ENCODE measurements at regions not wholly inside any gene's neighbourhood (a gene's known extent, or its start where the extent isn't known, plus 50 kb on each side); places are given as distances from the start of the nearest gene placed in this dataset.

DNA sequence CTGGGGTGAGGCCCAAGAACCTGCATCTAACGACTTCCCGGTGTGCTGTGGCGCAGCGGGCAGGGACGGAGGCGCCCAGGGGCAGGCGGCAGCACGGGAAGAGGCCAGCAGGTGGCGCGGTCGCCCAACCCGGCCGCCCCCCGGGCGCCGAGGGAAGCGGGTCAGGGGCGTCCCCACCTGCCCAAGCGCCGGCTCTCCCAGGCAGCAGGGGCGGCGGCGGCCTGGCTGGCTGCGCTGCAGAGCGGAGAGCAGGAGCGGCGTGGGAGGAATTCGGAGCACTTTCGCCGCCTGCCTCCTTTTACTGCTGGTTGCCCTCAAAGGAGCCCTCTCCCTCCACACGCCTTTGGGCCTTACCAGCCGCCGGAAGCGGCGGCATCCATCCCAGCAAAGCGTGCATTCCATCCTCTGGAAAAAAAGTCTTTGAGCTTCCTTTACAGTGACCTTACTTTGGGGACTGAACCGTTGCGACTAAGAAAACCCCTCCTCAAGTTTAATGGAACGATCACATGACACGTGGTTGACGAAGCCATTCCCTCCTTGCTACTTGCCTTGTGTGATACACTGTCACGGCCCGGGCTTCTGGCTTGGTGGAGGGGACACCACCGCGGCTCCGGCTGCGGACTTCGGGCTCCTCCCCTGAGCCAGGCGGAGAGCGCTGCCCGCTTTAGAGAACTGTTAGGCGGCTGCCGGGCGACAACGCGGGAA is 106.8 kb upstream of the CLMP start:
- DNase-seq, result peak in 1 of 3 experiments; percentile 29

DNA sequence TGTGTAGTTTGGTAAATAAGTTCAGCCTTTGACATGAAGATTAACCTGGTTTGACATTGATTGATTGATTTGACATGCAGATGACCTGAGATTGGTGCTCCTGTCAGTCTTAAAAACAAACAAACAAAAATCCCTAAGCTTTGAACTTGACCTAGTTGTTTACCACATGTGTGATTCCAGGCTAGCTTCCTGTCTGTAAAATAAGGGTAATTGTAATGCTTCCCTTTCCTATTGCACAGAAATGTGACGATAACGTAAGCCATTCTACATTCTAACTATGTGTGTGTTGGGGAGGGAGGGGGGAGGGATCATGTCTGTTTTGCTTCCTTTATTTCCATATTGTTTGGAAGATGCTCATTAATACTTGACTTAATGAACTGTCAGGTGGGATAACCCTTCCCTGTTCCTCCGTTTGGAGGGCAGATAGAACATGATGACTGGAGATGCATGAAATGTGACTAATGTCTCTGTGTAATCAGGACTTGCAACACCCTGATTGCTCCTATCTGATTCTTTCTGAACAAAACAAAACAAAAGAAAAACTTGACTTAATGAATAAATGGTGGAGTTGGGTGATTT is 106.1 kb upstream of the CLMP start:
- DNase-seq, result no peak

DNA sequence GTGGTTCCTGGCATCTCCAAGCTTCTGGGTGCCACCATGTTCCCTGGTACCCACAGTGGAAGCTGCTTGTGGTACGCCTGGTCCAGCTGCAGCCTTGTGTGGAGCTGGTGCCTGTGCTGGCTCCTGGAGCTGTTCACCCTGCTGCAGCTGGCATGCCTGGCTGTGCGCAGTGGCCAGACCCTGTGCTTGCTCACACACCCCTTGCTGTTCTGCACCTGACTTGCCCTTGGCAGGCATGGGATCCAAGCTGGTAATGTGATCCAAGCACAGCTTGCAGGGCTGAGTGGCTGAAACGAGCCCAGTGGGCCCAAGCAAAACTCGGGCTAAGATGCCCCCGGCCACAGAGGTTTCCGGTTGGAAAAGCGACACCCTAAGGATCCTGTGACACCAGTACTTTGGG is 104.7 kb upstream of the CLMP start:
- no peak for DNase-seq

DNA sequence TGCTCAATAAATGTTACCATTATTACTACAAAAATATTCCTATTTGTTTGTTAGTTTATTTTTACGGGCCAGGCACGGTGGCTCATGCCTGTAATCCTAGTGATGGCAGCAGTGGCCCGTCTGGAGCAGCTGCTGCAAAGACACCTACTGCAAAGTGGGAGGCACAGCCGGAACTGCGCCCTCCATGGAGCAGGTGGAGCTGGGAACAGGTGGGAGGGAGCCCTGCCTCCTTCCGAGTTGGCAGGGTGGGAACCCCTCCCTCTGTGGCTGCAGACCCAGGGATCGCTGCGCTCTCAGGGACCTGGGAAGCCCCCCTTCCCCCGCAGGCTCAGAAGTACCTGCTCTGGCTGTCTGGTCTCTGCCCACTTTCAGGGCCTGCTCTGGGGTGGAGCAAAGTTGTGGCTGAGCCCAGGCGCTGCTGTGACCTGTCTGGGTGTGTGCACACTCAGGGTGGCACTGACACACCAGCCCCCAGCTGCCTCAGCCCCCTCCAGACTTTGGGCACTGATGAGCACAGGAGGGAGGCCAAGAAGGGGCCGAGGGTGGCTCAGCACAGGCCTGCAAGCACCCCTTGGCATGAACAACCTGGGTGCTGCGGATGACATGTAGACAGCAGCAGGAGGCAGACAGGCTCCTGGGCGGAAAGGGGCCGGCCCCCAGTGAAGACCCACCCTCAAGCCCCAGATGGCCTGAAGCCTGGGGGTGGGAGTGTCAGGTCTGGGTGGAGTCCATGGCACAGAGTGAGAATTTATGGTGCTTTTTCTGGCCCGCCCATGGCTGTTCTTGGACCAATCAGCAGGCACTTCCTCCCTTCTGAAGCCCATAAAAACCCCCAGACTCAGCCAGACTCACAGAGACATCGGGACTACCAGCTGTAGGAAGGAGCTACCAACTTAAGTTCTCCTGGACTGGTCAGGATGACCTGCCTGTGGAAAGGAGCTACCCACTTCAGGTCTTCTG is 103.7 kb upstream of the CLMP start:
- no peak for DNase-seq

DNA sequence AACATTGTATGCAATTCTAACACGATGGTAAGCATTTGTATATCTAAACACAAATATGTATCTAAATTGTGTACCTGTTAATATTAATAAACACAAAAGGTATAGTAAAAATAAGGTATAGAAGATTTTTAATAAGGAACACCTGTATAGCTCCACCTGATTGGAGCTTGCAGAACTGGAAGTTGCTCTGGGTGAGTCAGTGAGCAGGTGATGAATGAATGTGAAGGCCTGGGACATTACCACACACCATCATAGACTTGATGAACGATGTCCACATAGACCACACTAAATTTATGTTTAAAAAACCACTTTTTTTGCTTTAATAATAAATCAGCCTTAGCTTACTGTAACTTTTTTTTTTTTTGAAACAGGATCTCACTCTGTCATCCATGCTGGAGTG is 97.6 kb upstream of the CLMP start:
- no peak for DNase-seq

DNA sequence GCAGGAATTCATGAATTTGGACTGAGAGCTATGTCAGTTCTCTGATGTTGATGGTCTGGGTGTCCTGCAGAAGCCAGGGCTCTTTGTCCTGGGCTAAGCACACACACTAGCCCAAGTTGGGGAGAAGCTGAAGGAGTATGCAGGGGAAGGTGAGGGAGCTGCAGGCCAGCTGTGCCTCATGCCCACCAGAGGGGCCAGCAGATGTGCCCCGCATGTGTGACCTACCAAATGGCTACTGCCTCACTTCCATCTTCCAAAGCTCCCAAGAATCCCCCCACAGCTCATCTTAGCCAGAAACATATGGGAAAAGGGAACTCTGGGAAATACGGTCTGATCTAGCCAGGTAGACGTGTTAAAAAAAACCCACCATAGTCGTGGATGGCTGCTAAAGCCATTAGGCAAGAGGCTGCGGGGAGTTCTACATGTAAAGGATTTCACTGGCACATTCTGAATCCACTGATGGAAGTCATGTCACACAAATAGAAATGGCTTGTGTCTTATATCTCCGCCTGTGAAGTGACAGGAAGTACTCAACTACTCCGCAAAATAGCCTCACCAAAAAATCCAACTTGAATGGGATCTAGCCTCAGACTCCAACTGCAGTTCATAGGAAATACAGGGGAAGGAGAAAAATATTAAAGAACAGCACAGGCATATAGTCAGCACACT is 96.3 kb upstream of the CLMP start:
- DNase-seq, result no peak

DNA sequence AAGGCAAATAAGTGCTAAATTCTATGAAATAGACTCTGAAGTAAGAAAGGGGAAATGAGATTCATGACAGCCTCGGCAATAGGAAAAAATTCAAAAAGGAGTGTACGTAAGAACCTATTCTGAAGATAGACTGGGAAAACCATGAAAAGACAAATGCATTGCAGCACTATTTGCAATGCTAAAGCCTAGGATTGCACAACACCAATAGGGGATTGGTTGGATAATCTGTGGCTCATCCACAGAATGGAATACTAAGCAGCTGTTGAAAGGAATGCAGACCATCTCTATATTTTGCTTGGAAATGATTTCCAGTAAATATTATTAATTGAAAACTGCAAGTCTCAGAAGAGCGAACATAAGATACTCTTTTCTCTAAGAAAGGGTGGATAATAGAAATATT is 91.7 kb upstream of the CLMP start:
- DNase-seq, result no peak

DNA sequence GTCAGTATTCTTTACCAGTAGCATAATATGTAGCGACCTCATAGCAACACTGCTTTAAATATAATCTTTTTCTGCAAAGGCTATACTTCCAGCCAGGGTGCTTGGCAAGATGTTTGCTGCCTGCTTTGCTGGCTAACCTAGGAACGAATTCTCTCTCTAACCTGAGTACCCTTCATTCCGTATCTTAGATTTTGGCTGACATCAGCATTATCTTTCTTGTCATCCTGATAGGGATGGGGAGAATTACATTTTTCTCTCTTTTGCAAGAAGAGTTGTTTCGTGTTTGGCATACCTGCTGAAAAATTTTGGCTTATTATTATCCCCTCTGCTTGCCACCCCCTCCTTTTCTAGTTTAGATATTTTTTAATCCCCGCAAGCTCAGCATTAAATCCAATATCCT is 91.2 kb upstream of the CLMP start:
- no peak for DNase-seq

DNA sequence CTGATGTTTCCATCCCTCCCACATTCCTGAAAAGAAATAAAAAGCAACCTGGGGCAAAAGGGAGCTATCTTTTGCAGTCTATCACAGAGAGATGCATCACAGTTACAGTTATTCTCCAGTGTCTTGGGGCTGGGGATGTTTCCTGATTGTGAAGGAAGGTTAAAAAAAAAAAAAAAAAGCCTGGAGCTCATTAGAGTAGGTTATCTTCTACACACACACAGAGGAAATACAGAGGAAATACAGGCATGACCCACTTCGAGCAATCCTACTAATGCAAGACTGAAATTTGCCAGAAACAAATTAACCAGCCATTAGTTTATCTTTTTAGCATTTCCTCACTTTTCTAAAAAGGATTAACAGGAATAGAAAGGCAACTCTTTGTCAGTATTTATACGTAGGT is 89.4 kb upstream of the CLMP start:
- no peak for DNase-seq

DNA sequence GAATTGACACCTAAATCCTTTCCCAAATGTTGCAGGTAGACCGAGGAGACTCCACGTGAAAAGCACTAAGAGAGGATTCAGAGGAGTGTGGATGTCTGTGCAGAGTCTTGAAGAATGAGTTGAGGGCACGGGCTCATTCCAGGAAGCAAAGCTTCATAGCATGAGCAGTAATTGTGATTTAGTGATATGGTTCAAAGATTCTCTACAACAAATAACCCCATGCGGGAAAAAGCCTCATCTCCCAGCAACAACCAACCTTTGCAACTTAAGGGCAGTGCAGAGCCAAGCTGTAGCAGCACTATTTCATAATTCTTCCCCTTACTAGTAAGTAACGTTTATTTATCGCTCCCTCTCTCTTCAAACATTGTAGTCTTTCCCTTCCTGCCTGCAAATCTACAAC is 87.5 kb upstream of the CLMP start:
- no peak for DNase-seq

DNA sequence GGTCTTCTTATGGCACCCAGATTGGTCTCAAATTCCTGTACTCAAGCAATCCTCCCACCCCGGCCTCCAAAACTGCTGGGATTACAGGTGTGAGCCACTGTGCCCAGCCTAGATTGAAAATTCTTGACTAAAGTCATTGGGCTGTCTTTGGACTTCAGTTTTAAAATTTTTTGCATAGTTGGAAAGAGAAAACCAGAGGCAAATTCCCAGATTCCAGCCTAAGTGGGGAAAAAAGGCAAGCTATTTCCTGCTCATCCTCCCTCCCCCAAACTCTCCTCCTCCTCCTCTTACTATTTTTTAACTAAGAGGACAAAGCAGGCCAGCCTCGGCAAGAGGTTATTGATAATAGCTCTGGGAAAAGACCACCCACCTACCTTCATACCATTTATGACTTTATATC is 78.6 kb upstream of the CLMP start:
- DNase-seq, result no peak

DNA sequence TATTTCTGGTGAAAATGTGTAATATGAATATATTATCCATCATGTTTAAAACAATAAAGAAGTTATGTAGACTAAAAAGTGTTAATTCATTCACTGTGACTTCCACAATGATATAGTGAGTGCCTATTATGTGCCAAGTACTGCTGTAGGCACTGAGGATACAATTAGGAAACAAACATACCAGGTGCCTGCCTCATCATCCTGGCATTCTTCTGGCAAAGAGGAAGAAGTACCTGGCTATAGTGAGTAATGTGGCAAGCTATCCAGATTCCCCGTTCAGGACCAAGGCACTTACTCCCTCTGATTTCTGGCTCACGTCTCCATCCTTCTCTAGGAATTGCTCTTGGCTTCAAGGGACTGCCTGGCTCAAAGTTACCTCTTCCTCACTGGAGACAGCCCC is 77.5 kb upstream of the CLMP start:
- DNase-seq, result no peak

DNA sequence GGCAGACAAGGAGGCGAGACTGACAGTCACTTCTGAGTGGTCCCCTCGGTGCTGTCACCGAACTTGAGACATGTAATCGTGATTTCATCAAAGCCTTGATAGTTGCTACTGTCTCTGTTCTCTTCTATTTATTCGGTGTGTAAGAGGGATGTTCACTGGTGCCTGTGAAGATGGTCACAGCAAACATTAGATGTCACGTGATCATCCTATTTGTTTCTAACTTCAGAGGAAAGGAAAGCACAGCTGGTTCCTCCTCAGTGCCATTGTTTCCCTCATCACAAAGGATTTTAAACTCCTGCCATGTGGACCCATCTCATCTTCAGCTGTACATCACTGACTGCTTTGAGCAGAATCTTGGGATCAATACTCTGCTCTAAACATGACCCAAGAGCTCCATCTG is 73.1 kb upstream of the CLMP start:
- peak; percentile 23 to 79 (median 65) for DNase-seq

DNA sequence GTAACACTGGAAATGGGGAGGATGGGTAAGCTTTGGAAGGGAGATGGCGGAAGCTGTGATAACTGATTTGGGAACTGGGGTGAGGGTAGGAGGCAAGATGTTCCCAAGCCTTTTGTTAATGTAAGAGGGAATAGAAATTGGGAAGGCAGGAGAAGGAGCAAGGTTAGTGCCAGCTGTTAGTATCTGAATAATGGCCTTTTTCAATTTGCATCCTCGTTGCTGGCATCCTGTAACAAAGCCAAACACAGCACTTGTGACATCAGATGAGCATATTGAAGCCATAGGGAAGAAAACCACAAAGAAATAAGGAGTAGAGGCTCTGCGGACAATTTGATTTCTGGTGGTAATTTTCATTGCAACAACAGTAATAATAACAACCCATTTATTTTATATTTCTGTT is 70.9 kb upstream of the CLMP start:
- no peak for DNase-seq

DNA sequence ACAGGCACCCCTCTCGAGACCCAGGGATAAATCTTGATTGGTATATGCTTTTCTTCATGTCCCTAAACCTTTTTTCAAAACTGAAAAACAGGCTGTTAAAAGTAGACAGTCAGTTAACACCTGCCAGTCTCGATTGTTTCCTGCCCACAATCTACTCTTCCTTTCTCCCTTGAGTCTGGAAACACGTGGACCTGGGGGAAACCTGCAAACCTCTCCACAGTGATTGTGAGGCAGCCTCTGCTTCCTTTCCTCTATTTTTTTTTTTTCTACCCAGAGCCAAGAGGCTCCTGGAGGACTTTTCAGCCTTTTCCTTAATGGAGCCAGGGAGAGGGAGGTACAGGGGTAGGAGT is 69.4 kb upstream of the CLMP start:
- DNase-seq, result no peak

DNA sequence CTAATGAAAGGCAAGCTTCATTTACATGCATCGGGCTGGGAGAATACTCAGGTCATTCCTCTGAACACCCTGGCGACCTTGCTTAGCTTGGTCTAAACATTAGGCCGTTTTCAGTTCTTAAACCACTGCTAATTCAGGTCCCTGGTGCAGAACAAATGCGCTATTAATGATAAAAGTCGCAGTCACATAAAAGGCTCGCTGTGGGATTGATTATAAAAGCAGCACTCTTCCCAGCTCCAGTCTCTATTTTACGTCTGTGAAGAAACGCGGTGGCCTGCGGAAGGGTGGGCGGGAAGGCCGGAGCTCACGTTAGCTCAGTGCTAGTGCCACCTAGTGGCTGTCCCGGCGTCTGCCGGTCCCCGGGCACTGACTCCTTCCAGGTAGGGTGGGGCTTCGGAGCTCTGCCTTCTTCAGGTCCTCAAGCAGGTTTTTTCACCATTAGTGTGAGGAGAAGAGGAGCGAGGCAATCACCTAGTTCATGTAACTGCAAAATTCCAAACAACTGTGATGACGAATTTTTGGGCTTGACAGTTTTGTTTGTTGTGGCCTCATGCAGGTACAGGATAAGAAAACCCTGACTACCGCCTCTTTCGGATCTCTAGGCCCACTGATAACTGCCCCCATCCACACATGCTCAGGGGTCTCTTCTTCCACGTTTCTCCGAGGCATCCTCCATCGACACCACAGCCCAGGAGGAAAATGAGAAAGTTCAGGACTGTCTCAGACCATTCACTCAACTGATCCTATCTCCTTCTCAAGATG is 66.5 kb upstream of the CLMP start:
- peak; percentile 59 to 80 (median 76) for DNase-seq

DNA sequence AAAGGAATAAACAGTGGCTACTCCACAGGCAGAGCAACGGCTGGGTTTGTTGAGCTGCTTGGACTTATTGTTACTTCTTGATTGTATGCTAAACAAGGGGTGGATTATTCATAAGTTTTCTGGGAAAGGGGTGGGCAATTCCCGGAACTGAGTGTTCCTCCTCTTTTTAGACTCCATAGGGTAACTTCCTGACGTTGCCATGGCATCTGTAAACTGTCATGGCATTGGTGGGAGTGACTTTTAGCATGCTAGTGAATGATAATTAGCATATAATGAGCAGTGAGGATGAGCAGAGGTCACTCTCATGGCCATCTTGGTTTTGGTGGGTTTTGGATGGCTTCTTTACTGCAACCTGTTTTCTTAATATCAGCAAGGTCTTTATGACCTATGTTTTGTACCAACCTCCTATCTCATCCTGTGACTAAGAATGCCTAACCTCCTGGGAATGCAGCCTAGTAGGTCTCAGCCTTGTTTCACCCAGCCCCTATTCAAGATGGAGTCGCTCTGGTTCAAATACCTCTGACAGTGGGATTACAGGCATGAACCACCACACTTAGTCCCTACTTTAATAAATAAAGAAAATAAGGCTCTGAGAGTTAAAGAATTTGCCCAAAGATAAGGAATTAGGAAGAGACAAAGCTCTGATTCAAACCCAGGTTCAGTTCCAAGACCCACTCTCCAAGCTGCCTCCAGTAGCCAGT is 65.6 kb upstream of the CLMP start:
- DNase-seq, result no peak

DNA sequence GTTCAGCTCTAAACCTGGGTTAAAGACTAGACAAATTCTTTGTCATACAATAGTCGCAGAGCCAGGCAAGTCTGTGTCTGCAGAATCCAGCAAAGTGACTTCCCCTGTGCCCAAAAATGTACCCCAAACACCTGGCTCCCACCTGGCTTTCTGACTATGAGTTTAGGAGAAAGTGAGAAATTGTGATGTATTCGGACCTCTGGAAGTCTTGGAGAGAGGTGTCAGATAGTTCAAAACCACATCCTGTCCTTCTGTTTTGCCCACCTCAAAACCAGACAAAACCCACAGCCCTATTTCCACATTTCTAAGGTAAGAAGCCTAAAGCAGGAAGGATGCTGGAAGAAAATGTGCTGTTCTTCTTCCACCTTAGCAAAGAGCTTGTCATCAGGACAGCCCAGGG is 63.8 kb upstream of the CLMP start:
- no peak for DNase-seq

DNA sequence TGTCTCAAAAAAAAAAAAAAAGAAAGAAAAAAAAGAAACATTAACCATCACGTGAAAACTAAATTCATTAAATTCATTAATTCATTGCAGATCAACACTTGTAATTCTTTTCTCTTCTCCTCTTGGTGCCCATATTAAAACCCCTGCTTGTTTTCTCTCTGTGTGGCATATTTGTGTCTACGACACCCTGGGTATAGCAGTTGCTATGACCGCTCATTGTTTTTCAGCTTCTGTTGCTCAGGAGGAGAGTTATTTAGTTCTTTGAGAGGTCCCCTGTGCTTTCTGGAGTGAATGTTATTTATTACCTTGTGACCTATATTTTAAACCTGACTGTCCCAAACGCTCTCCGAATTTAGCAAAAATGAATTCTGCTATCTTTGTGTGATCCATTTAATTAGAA is 62.3 kb upstream of the CLMP start:
- no peak for DNase-seq

DNA sequence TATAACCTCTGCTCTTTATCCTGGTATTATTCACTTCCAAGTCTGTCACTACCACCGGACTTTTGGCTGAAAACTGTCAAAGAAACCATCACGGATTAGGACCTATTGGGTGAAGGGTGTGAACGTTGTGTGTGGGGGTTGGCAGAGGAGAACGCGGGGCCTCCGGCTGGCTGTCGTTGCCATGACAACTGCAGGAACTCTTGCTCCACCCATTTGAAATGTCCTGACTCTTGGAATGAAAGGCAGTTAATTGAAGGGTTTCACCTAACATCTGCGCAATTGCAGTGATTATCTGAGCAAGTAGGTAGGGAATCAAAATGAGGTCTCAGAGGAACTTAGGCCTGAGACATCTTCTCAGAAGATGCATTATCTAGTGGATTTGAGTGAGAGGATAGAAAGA is 60.9 kb upstream of the CLMP start:
- peak in 2 of 3 experiments; percentile 37 to 79 for DNase-seq

DNA sequence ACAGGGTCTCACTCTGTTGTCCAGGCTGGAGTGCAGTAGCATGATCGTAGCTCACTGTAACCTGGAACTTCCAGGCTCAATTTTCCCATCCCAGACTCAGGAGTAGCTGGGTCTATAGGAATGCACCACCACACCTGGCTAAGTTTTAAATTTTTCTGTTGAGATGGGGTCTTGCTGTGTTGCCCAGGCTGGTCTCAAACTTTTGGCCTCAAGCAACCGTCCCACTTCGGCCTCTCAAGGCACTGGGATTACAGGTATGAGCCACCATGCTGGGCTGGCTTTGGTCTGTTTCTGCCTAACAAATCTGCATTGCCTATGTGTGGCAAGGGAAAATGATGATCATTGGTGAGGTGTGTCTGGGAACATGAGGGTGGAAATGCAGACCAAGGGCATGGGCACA is 59.3 kb upstream of the CLMP start:
- DNase-seq, result no peak

DNA sequence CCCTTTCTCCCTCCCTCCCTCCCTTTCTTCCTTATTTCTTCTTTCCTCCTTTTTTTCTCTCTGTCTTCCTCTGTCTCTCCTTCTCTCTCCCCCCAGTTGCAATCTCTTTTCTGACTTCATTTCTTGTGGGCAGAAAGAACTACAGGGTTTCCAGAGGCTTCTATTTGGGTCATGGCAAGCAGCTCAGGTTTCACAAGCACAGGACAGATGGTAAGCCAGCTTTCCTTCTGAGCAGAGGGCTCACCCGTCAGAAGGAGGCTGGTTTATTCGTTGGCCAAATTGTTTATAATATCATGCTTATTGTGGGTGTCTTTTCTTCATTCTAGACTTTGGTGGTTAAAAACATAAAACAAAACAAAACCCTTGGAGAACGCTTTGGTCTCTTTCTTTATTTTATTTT is 58.9 kb upstream of the CLMP start:
- DNase-seq, result no peak

Data from NCI-H1417 (cell line).